ENCODE measurements at regions not wholly inside any gene's neighbourhood (a gene's known extent, or its start where the extent isn't known, plus 50 kb on each side); places are given as distances from the start of the nearest gene placed in this dataset.

GRCh38 chr7:17645500-17645899 is 294.8 kb downstream of the SNX13 start:
- ChIA-PET POLR2A (no interaction called here), CTCF (no interaction called here)
- DNase-seq (ENCODE audit: extremely low spot score): no peak
- no peak for TF ChIP-seq SP1 (IDR thresholded peaks at IDR 0.05)
- no peak for TF ChIP-seq ELF4 (IDR thresholded peaks at IDR 0.05)
- TF ChIP-seq FOXK2 (IDR thresholded peaks at IDR 0.05): no peak
- no peak for TF ChIP-seq TARDBP (IDR thresholded peaks at IDR 0.05)
- TF ChIP-seq LEF1 (IDR thresholded peaks at IDR 0.05; ENCODE audit: borderline replicate concordance): no peak
- no peak for TF ChIP-seq ARNT (IDR thresholded peaks at IDR 0.05)
- no peak for TF ChIP-seq FOXM1 (IDR thresholded peaks at IDR 0.05; ENCODE audit: borderline replicate concordance)
- no peak for TF ChIP-seq L3MBTL2 (conservative IDR thresholded peaks at IDR 0.05)
- no peak for TF ChIP-seq SUZ12 (IDR thresholded peaks at IDR 0.05)
- no peak for TF ChIP-seq FOXA1 (IDR thresholded peaks at IDR 0.05)
- TF ChIP-seq ZNF384 (IDR thresholded peaks at IDR 0.05): no peak
- no peak for TF ChIP-seq CTBP1 (IDR thresholded peaks at IDR 0.05; ENCODE audit: borderline replicate concordance)
- TF ChIP-seq NFRKB (IDR thresholded peaks at IDR 0.05): no peak
- TF ChIP-seq HDGF (IDR thresholded peaks at IDR 0.05; ENCODE audit: borderline replicate concordance): no peak
- TF ChIP-seq BHLHE40 (IDR thresholded peaks at IDR 0.05; ENCODE audit: borderline replicate concordance): no peak
- TF ChIP-seq PKNOX1 (IDR thresholded peaks at IDR 0.05): no peak

GRCh38 chr7:17646253-17646956 is 293.9 kb downstream of the SNX13 start:
- DNase-seq (ENCODE audit: extremely low spot score): no peak
- POLR2A ChIA-PET: no interaction called here
- CTCF ChIA-PET: no interaction called here
- TF ChIP-seq LEF1 (IDR thresholded peaks at IDR 0.05; ENCODE audit: borderline replicate concordance) (no peak), L3MBTL2 (conservative IDR thresholded peaks at IDR 0.05) (no peak), TARDBP (IDR thresholded peaks at IDR 0.05) (no peak)

GRCh38 chr7:17651341-17651740 is 289.0 kb downstream of the SNX13 start:
- TF ChIP-seq ELF4 (IDR thresholded peaks at IDR 0.05) (no peak), NFRKB (IDR thresholded peaks at IDR 0.05) (no peak), SUZ12 (IDR thresholded peaks at IDR 0.05) (no peak), FOXK2 (IDR thresholded peaks at IDR 0.05) (no peak), LEF1 (IDR thresholded peaks at IDR 0.05; ENCODE audit: borderline replicate concordance) (no peak)
- DNase-seq (ENCODE audit: extremely low spot score): no peak
- POLR2A ChIA-PET: no interaction called here
- CTCF ChIA-PET: interaction anchor here (0.7 to 1.1 kb wide), 3 partner anchors 11 to 848 kb away, joined by 3 to 4 read pairs (median 3); no protein-coding TSS in a partner anchor

GRCh38 chr7:17651863-17652385 is 288.4 kb downstream of the SNX13 start:
- TF ChIP-seq FOXK2 (IDR thresholded peaks at IDR 0.05): no peak
- no peak for TF ChIP-seq FOXM1 (IDR thresholded peaks at IDR 0.05; ENCODE audit: borderline replicate concordance)
- TF ChIP-seq ZNF384 (IDR thresholded peaks at IDR 0.05): no peak
- TF ChIP-seq ELF4 (IDR thresholded peaks at IDR 0.05): no peak
- no peak for TF ChIP-seq BHLHE40 (IDR thresholded peaks at IDR 0.05; ENCODE audit: borderline replicate concordance)
- TF ChIP-seq FOXA1 (IDR thresholded peaks at IDR 0.05): no peak
- TF ChIP-seq ARNT (IDR thresholded peaks at IDR 0.05): no peak
- TF ChIP-seq PKNOX1 (IDR thresholded peaks at IDR 0.05): no peak
- no peak for TF ChIP-seq SP1 (IDR thresholded peaks at IDR 0.05)
- no peak for TF ChIP-seq L3MBTL2 (conservative IDR thresholded peaks at IDR 0.05)
- no peak for TF ChIP-seq TARDBP (IDR thresholded peaks at IDR 0.05)
- ChIA-PET POLR2A (no interaction called here), CTCF (interaction anchor here (0.7 kb wide), 2 partner anchors 735 to 847 kb away, joined by 3 to 4 read pairs; no protein-coding TSS in a partner anchor)
- DNase-seq (ENCODE audit: extremely low spot score): no peak

GRCh38 chr7:17654940-17655339 is 285.4 kb downstream of the SNX13 start:
- DNase-seq (ENCODE audit: extremely low spot score): no peak
- POLR2A ChIA-PET: no interaction called here
- CTCF ChIA-PET: no interaction called here
- TF ChIP-seq HDGF (IDR thresholded peaks at IDR 0.05; ENCODE audit: borderline replicate concordance): no peak
- TF ChIP-seq LEF1 (IDR thresholded peaks at IDR 0.05; ENCODE audit: borderline replicate concordance): no peak

- TF ChIP-seq BHLHE40 (IDR thresholded peaks at IDR 0.05; ENCODE audit: borderline replicate concordance): no peak
- TF ChIP-seq SUZ12 (IDR thresholded peaks at IDR 0.05): no peak
- TF ChIP-seq ZNF384 (IDR thresholded peaks at IDR 0.05): no peak
- no peak for TF ChIP-seq LEF1 (IDR thresholded peaks at IDR 0.05; ENCODE audit: borderline replicate concordance)
- no peak for TF ChIP-seq HDGF (IDR thresholded peaks at IDR 0.05; ENCODE audit: borderline replicate concordance)
- TF ChIP-seq TARDBP (IDR thresholded peaks at IDR 0.05): no peak
- TF ChIP-seq PKNOX1 (IDR thresholded peaks at IDR 0.05): no peak
- no peak for TF ChIP-seq L3MBTL2 (conservative IDR thresholded peaks at IDR 0.05)
- TF ChIP-seq ARNT (IDR thresholded peaks at IDR 0.05): no peak
- TF ChIP-seq FOXM1 (IDR thresholded peaks at IDR 0.05; ENCODE audit: borderline replicate concordance): no peak
- TF ChIP-seq FOXA1 (IDR thresholded peaks at IDR 0.05): no peak
- no peak for TF ChIP-seq SP1 (IDR thresholded peaks at IDR 0.05)
- TF ChIP-seq NFRKB (IDR thresholded peaks at IDR 0.05): no peak
- TF ChIP-seq FOXK2 (IDR thresholded peaks at IDR 0.05): no peak
- TF ChIP-seq ELF4 (IDR thresholded peaks at IDR 0.05): no peak
- no peak for TF ChIP-seq CTBP1 (IDR thresholded peaks at IDR 0.05; ENCODE audit: borderline replicate concordance)
- ChIA-PET CTCF (no interaction called here), POLR2A (no interaction called here)
- no peak for DNase-seq (ENCODE audit: extremely low spot score)
Observed at GRCh38 chr7:17659126-17659525, 281.2 kb downstream of the SNX13 start.
